A549 (cell line): ENCODE measurements at regions not wholly inside any gene's neighbourhood (a gene's known extent, or its start where the extent isn't known, plus 50 kb on each side); places are given as distances from the start of the nearest gene placed in this dataset.
A peak's percentile ranks its signal among the peaks of the same experiment; 100 is the strongest.

Experiments used
- ATAC-seq, 2 experiments: fragments of 200-7000 bp in 1 of 2; fragments of >200 bp in 1 of 2; cut with Nextera tagmentation in 1 of 2; cut with Tn5 transposase in 1 of 2; 3 replicates each; pipeline versions ENCODE4 v1.8.0 to v1.9.1; 2018 to 2020; ENCODE audit warnings: mild to moderate bottlenecking in 1 of 2, moderate library complexity in 1 of 2
- CTCF ChIA-PET: fragments of 300-600 bp; sonication (Branson Sonifier 250); formaldehyde crosslinking; extraction: SDS; loops from one replicate; lab custom pipeline; 2021; ENCODE audit warnings: antibody characterized with exemption, inconsistent platforms; lab: Yijun Ruan, JAX
- POLR2A ChIA-PET: fragments of 350-600 bp; formaldehyde crosslinking; extraction: SDS; loops from one replicate; lab custom pipeline; 2021; ENCODE audit warnings: antibody characterized with exemption, inconsistent platforms; lab: Yijun Ruan, JAX
- DNase-seq, 2 experiments: peaks; one replicate each; pipeline versions ENCODE4 v3.0.0 to v3.0.0-alpha.2; 2011 to 2016; ENCODE audit warnings: low read depth in 1 of 2, low spot score in 1 of 2
- FAIRE-seq: peaks from 2 replicates; lab custom pipeline; 2011; peaks lifted over from hg19 to GRCh38; lab: Jason Lieb, UNC
- H3K27ac ChIP-seq, 2 experiments: fragments of >200 bp; sonication (Bioruptor Twin); formaldehyde crosslinking; 3 replicates each; pipeline ENCODE4 v1.5.1; 2016 to 2017
- H3K4me1 ChIP-seq: fragments of >200 bp; sonication (Bioruptor Twin); formaldehyde crosslinking; 3 replicates; pipeline ENCODE4 v1.6.1; 2016
- H3K4me2 ChIP-seq: fragments of >200 bp; sonication (Bioruptor Twin); formaldehyde crosslinking; 3 replicates; pipeline ENCODE4 v1.6.1; 2016
- H3K4me3 ChIP-seq: fragments of >200 bp; sonication (Bioruptor Twin); formaldehyde crosslinking; 3 replicates; pipeline ENCODE4 v1.5.1; 2016
- H3K9me3 ChIP-seq: fragments of >200 bp; sonication (Bioruptor Twin); formaldehyde crosslinking; 3 replicates; pipeline ENCODE4 v1.6.1; 2016
- BCL3 ChIP-seq: fragments of >200 bp; sonication (Bioruptor Twin); formaldehyde crosslinking; IDR thresholded peaks from 3 replicates; pipeline ENCODE4 v1.6.1; 2016
- BHLHE40 ChIP-seq: IDR thresholded peaks from 2 replicates; pipeline ENCODE4 v1.6.1; 2012; ENCODE audit warnings: low read depth, low read length, inconsistent platforms
- CBX8 ChIP-seq: fragments of 200-600 bp; sonication (generic); IDR thresholded peaks from 2 replicates; pipeline ENCODE4 v1.6.1; 2016
- CHD2 ChIP-seq: fragments of 150-350 bp; IDR thresholded peaks from 2 replicates; pipeline ENCODE4 v1.6.1; 2014; ENCODE audit warnings: low read length; ENCODE audit not compliant: partially characterized antibody
- CHD4 ChIP-seq: fragments of 200-600 bp; sonication (generic); IDR thresholded peaks from 2 replicates; pipeline ENCODE4 v1.6.1; 2016; ENCODE audit warnings: antibody characterized with exemption, mild to moderate bottlenecking, borderline replicate concordance
- EHF ChIP-seq: fragments of 250-450 bp; sonication (Bioruptor Pico); IDR thresholded peaks from 2 replicates; pipeline ENCODE4 v1.5.0; 2020; ENCODE audit warnings: mild to moderate bottlenecking
- EHMT2 ChIP-seq: fragments of 200-600 bp; sonication (generic); IDR thresholded peaks from 2 replicates; pipeline ENCODE4 v1.6.1; 2016; ENCODE audit warnings: antibody characterized with exemption, low read depth, mild to moderate bottlenecking, moderate library complexity
- FOSB ChIP-seq: fragments of 250-450 bp; sonication (Bioruptor Pico); IDR thresholded peaks from 2 replicates; pipeline ENCODE4 v1.5.0; 2020; ENCODE audit warnings: mild to moderate bottlenecking, moderate library complexity
- HDAC2 ChIP-seq: fragments of 200-600 bp; sonication (generic); IDR thresholded peaks from 2 replicates; pipeline ENCODE4 v1.6.1; 2016
- HOXB13 ChIP-seq: fragments of 250-450 bp; sonication (Bioruptor Pico); IDR thresholded peaks from 2 replicates; pipeline ENCODE4 v1.5.0; 2020; ENCODE audit warnings: low read depth, mild to moderate bottlenecking, moderate library complexity
- JUN ChIP-seq, 2 experiments: fragments of >200 bp; sonication (Bioruptor Twin); formaldehyde crosslinking; IDR thresholded peaks; 2 replicates in 1 of 2; 3 replicates in 1 of 2; pipeline ENCODE4 v1.6.1; 2016 to 2017
- MYC ChIP-seq: IDR thresholded peaks from 2 replicates; pipeline ENCODE4 v1.6.1; 2012; ENCODE audit warnings: mild to moderate bottlenecking, inconsistent platforms, low read length, improper control_type of control experiment, borderline replicate concordance
- NPAS2 ChIP-seq: fragments of 250-450 bp; sonication (Bioruptor Pico); IDR thresholded peaks from 2 replicates; pipeline ENCODE4 v1.8.0; 2022; ENCODE audit warnings: mild to moderate bottlenecking, moderate library complexity, borderline replicate concordance
- POLR2A ChIP-seq: IDR thresholded peaks from 2 replicates; pipeline ENCODE4 v1.6.1; 2012; ENCODE audit warnings: mild to moderate bottlenecking, low read length
- POLR2AphosphoS2 ChIP-seq: conservative IDR thresholded peaks from 2 replicates; pipeline ENCODE4 v1.6.1; 2012; ENCODE audit warnings: low read length, improper control_type of control experiment, inconsistent platforms
- RNF2 ChIP-seq: fragments of 200-600 bp; sonication (generic); IDR thresholded peaks from 2 replicates; pipeline ENCODE4 v1.6.1; 2016; ENCODE audit warnings: low read depth, mild to moderate bottlenecking, antibody characterized with exemption, moderate library complexity, borderline replicate concordance
- SMC3 ChIP-seq: fragments of >200 bp; sonication (Bioruptor Twin); formaldehyde crosslinking; IDR thresholded peaks from 3 replicates; pipeline ENCODE4 v1.6.1; 2018; ENCODE audit warnings: inconsistent platforms
- TP53 ChIP-seq: fragments of 250-450 bp; sonication (Bioruptor Pico); IDR thresholded peaks from 2 replicates; pipeline ENCODE4 v1.5.0; 2021; ENCODE audit warnings: mild to moderate bottlenecking, moderate library complexity
- USF2 ChIP-seq: fragments of 450-650 bp; IDR thresholded peaks from 2 replicates; pipeline ENCODE4 v1.6.1; 2014; ENCODE audit warnings: antibody characterized with exemption
- ZSCAN20 ChIP-seq: fragments of 250-450 bp; sonication (Bioruptor Pico); IDR thresholded peaks from 2 replicates; pipeline ENCODE4 v1.8.0; 2022; ENCODE audit warnings: mild to moderate bottlenecking, moderate library complexity
- WGBS: methylation state at CpG from one replicate; pipeline ENCODE4 v1.1.6; 2017; ENCODE audit errors: missing lambda C conversion rate; 5-methylcytosine and 5-hydroxymethylcytosine counted together
- TF ChIP-seq, protein P1 (sequence below): IDR thresholded peaks from 2 replicates; pipeline ENCODE4 v1.6.1; 2012
- TF ChIP-seq, protein P2 (sequence below): IDR thresholded peaks from 2 replicates; pipeline ENCODE4 v1.6.1; 2012

- TF ChIP-seq, protein P1, sequence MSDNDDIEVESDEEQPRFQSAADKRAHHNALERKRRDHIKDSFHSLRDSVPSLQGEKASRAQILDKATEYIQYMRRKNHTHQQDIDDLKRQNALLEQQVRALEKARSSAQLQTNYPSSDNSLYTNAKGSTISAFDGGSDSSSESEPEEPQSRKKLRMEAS: no peak
- TF ChIP-seq USF2: no peak
Observed at GRCh38 chr6:56374841-56375369, 127.5 kb upstream of the COL21A1 start (continued).

GRCh38 chr6:56372406-56372995, 125.1 kb upstream of the COL21A1 start:
- CTCF ChIA-PET: interaction anchor here (1.6 kb wide), 1 partner anchor 176 kb away, joined by 3 read pairs; no protein-coding TSS in a partner anchor
- POLR2A ChIA-PET: no interaction called here
- no peak for DNase-seq
- Histone ChIP-seq H3K4me3 (no peak overlapping the region), H3K4me1 (peaks cover 16% of the 10 kb centered on the region), H3K4me2 (no peak overlapping the region)
- no peak for FAIRE-seq
- TF ChIP-seq POLR2A (no peak), JUN (IDR thresholded peaks at IDR 0.05) (no peak), MYC (no peak)
- TF ChIP-seq, all 56 proteins: peak for 0
- no peak for ATAC-seq
- WGBS: 88% methylated on average over 3 of the region's 3 CpGs
- no peak overlapping the region; a peak in 1 of 6 replicates for H3K27ac ChIP-seq
- no peaks in the 10 kb centered on the region for H3K9me3 ChIP-seq

GRCh38 chr6:56370561-56371211, 123.3 kb upstream of the COL21A1 start:
- Histone ChIP-seq H3K4me3 (no peak overlapping the region), H3K27ac (peak overlapping the region; percentile 62 to 63; a peak in 5 of 6 replicates), H3K9me3 (no peaks in the 10 kb centered on the region), H3K4me1 (peaks cover 16% of the 10 kb centered on the region), H3K4me2 (peak overlapping the region; percentile 69)
- FAIRE-seq (no peak), DNase-seq (peak; percentile 4 to 16), ATAC-seq (peak in 1 of 2 experiments; percentile 44; a peak in 2 of 6 replicates)
- CTCF ChIA-PET: interaction anchor here (0.8 to 2.2 kb wide), 16 partner anchors 17 to 226 kb away, joined by 3 to 9 read pairs (median 4); no protein-coding TSS in a partner anchor
- WGBS: 59% methylated on average over 2 of the region's 2 CpGs
- TF ChIP-seq FOSB (CRISPR knock-in tag): no peak
- TF ChIP-seq CHD4: no peak
- TF ChIP-seq NPAS2 (CRISPR knock-in tag): no peak
- no peak for TF ChIP-seq BHLHE40
- no peak for TF ChIP-seq POLR2A
- TF ChIP-seq HDAC2: no peak
- TF ChIP-seq BCL3: no peak
- no peak for TF ChIP-seq EHMT2
- TF ChIP-seq, protein P2, sequence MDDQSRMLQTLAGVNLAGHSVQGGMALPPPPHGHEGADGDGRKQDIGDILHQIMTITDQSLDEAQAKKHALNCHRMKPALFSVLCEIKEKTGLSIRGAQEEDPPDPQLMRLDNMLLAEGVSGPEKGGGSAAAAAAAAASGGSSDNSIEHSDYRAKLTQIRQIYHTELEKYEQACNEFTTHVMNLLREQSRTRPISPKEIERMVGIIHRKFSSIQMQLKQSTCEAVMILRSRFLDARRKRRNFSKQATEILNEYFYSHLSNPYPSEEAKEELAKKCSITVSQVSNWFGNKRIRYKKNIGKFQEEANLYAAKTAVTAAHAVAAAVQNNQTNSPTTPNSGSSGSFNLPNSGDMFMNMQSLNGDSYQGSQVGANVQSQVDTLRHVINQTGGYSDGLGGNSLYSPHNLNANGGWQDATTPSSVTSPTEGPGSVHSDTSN: no peak
- TF ChIP-seq RNF2: no peak
- no peak for TF ChIP-seq ZSCAN20 (CRISPR knock-in tag)
- no peak for TF ChIP-seq EHF (CRISPR knock-in tag)
- TF ChIP-seq HOXB13 (CRISPR knock-in tag): no peak
- no peak for TF ChIP-seq SMC3
- no peak for TF ChIP-seq POLR2AphosphoS2
- no peak for TF ChIP-seq CHD2
- TF ChIP-seq CBX8: no peak
- TF ChIP-seq TP53 (CRISPR knock-in tag): no peak
- POLR2A ChIA-PET: interaction anchor here (0.8 kb wide), 1 partner anchor 171 kb away, joined by 3 read pairs; no protein-coding TSS in a partner anchor
